ENCODE measurements at regions not wholly inside any gene's neighbourhood (a gene's known extent, or its start where the extent isn't known, plus 50 kb on each side); places are given as distances from the start of the nearest gene placed in this dataset.

- TF ChIP-seq CTCF (IDR thresholded peaks at IDR 0.05) (no peak), POLR2A (IDR thresholded peaks at IDR 0.05) (no peak), POLR2AphosphoS5 (IDR thresholded peaks at IDR 0.05; ENCODE audit: insufficient read depth in 1 of 2, low read depth in 1 of 2) (no peak)
Measured at GRCh38 chr1:96989302-96989701, 267.7 kb downstream of the PTBP2 start.
